Erythroblast (primary cell): ENCODE measurements at regions not wholly inside any gene's neighbourhood (a gene's known extent, or its start where the extent isn't known, plus 50 kb on each side); places are given as distances from the start of the nearest gene placed in this dataset.

Experiments
- GATA1 ChIP-seq: IDR thresholded peaks from 2 replicates; pipeline ENCODE4 v1.6.1; 2011; ENCODE audit warnings: low read depth, mild to moderate bottlenecking, control low read depth, low read length, moderate library complexity
- POLR2A ChIP-seq: IDR thresholded peaks from 2 replicates; pipeline ENCODE4 v1.6.1; 2011; ENCODE audit warnings: mild to moderate bottlenecking, low read length

- TF ChIP-seq POLR2A (no peak), GATA1 (no peak)
These were observed 163.1 kb upstream of the MID1 start for GRCh38 chrX:10783451-10783995.
